SK-N-SH treated with all-trans-retinoic acid at 6 μM for 48 hours (cell line): ENCODE measurements at regions not wholly inside any gene's neighbourhood (a gene's known extent, or its start where the extent isn't known, plus 50 kb on each side); places are given as distances from the start of the nearest gene placed in this dataset.

ENCODE experiments used
- ARNTL ChIP-seq: fragments of 450-650 bp; formaldehyde crosslinking; IDR thresholded peaks from 2 replicates; pipeline ENCODE4 v1.5.0; 2020; ENCODE audit warnings: low read depth, mild to moderate bottlenecking, moderate library complexity, borderline replicate concordance
- BACH2 ChIP-seq: fragments of 250-450 bp; sonication (Bioruptor Pico); IDR thresholded peaks from 2 replicates; pipeline ENCODE4 v1.9.0; 2021; ENCODE audit warnings: mild to moderate bottlenecking, borderline replicate concordance
- CREB5 ChIP-seq: fragments of 250-450 bp; sonication (Bioruptor Pico); IDR thresholded peaks from 2 replicates; pipeline ENCODE4 v1.5.1; 2020; ENCODE audit warnings: low read depth, mild to moderate bottlenecking, moderate library complexity
- CSDC2 ChIP-seq: fragments of 250-450 bp; sonication (Bioruptor Pico); IDR thresholded peaks from 2 replicates; pipeline ENCODE4 v1.5.0; 2020; ENCODE audit warnings: mild to moderate bottlenecking, moderate library complexity
- OSR1 ChIP-seq: fragments of 250-450 bp; sonication (Bioruptor Pico); IDR thresholded peaks from 2 replicates; pipeline ENCODE4 v1.8.0; 2022; ENCODE audit warnings: moderate library complexity, mild to moderate bottlenecking, inconsistent platforms
- PATZ1 ChIP-seq: fragments of 250-450 bp; sonication (Bioruptor Pico); IDR thresholded peaks from 2 replicates; pipeline ENCODE4 v1.8.0; 2020; ENCODE audit warnings: mild to moderate bottlenecking, moderate library complexity, borderline replicate concordance
- SNAI2 ChIP-seq: fragments of 250-450 bp; sonication (Bioruptor Pico); IDR thresholded peaks from 2 replicates; pipeline ENCODE4 v1.5.0; 2020; ENCODE audit warnings: mild to moderate bottlenecking, moderate library complexity
- ZC3H10 ChIP-seq: fragments of 250-450 bp; sonication (Bioruptor Pico); IDR thresholded peaks from 2 replicates; pipeline ENCODE4 v1.5.1; 2021; ENCODE audit warnings: mild to moderate bottlenecking, moderate library complexity
- ZFP3 ChIP-seq: fragments of 250-450 bp; sonication (Bioruptor Pico); IDR thresholded peaks from 2 replicates; pipeline ENCODE4 v1.5.0; 2020; ENCODE audit warnings: mild to moderate bottlenecking, moderate library complexity
- TF ChIP-seq, protein P1 (sequence below): fragments of 250-450 bp; sonication (Bioruptor Pico); IDR thresholded peaks from 2 replicates; pipeline ENCODE4 v1.5.1; 2021; ENCODE audit warnings: mild to moderate bottlenecking, moderate library complexity
- TF ChIP-seq, protein P2 (sequence below): fragments of 250-450 bp; sonication (Bioruptor Pico); IDR thresholded peaks from 2 replicates; pipeline ENCODE4 v1.5.0; 2020; ENCODE audit warnings: mild to moderate bottlenecking, moderate library complexity

- TF ChIP-seq OSR1 (CRISPR knock-in tag) = no peak
- no peak for TF ChIP-seq SNAI2 (CRISPR knock-in tag)
- TF ChIP-seq PATZ1 (CRISPR knock-in tag) = no peak
- no peak for TF ChIP-seq CSDC2 (CRISPR knock-in tag)
- no peak for TF ChIP-seq ZFP3 (CRISPR knock-in tag)
- no peak for TF ChIP-seq ZC3H10 (CRISPR knock-in tag)
- no peak for TF ChIP-seq CREB5 (CRISPR knock-in tag)
- TF ChIP-seq, protein P1, sequence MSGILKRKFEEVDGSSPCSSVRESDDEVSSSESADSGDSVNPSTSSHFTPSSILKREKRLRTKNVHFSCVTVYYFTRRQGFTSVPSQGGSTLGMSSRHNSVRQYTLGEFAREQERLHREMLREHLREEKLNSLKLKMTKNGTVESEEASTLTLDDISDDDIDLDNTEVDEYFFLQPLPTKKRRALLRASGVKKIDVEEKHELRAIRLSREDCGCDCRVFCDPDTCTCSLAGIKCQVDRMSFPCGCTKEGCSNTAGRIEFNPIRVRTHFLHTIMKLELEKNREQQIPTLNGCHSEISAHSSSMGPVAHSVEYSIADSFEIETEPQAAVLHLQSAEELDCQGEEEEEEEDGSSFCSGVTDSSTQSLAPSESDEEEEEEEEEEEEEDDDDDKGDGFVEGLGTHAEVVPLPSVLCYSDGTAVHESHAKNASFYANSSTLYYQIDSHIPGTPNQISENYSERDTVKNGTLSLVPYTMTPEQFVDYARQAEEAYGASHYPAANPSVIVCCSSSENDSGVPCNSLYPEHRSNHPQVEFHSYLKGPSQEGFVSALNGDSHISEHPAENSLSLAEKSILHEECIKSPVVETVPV (CRISPR knock-in tag) = no peak
- TF ChIP-seq, protein P2, sequence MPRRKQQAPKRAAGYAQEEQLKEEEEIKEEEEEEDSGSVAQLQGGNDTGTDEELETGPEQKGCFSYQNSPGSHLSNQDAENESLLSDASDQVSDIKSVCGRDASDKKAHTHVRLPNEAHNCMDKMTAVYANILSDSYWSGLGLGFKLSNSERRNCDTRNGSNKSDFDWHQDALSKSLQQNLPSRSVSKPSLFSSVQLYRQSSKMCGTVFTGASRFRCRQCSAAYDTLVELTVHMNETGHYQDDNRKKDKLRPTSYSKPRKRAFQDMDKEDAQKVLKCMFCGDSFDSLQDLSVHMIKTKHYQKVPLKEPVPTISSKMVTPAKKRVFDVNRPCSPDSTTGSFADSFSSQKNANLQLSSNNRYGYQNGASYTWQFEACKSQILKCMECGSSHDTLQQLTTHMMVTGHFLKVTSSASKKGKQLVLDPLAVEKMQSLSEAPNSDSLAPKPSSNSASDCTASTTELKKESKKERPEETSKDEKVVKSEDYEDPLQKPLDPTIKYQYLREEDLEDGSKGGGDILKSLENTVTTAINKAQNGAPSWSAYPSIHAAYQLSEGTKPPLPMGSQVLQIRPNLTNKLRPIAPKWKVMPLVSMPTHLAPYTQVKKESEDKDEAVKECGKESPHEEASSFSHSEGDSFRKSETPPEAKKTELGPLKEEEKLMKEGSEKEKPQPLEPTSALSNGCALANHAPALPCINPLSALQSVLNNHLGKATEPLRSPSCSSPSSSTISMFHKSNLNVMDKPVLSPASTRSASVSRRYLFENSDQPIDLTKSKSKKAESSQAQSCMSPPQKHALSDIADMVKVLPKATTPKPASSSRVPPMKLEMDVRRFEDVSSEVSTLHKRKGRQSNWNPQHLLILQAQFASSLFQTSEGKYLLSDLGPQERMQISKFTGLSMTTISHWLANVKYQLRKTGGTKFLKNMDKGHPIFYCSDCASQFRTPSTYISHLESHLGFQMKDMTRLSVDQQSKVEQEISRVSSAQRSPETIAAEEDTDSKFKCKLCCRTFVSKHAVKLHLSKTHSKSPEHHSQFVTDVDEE (CRISPR knock-in tag) = no peak
- no peak for TF ChIP-seq BACH2 (CRISPR knock-in tag)
- TF ChIP-seq ARNTL (CRISPR knock-in tag) = no peak
These were observed 126.9 kb downstream of the RPS24 start for GRCh38 chr10:78160591-78160990.
